SK-N-SH treated with all-trans-retinoic acid at 6 μM for 48 hours (cell line): ENCODE measurements at regions not wholly inside any gene's neighbourhood (a gene's known extent, or its start where the extent isn't known, plus 50 kb on each side); places are given as distances from the start of the nearest gene placed in this dataset.
A peak's percentile ranks its signal among the peaks of the same experiment; 100 is the strongest.
"Not testable (repeated sequence)": the region's sequence is repeated elsewhere in the genome, so short reads cannot be mapped to it uniquely, and the experiment has no call there.

ENCODE experiments used
- ATAC-seq: fragments of 200-7000 bp; cut with Tn5 transposase; 3 replicates; pipeline ENCODE4 v1.9.1; 2020; ENCODE audit warnings: mild to moderate bottlenecking, moderate library complexity
- ARNTL ChIP-seq: fragments of 450-650 bp; formaldehyde crosslinking; IDR thresholded peaks from 2 replicates; pipeline ENCODE4 v1.5.0; 2020; ENCODE audit warnings: low read depth, mild to moderate bottlenecking, moderate library complexity, borderline replicate concordance
- BACH2 ChIP-seq: fragments of 250-450 bp; sonication (Bioruptor Pico); IDR thresholded peaks from 2 replicates; pipeline ENCODE4 v1.9.0; 2021; ENCODE audit warnings: mild to moderate bottlenecking, borderline replicate concordance
- CREB5 ChIP-seq: fragments of 250-450 bp; sonication (Bioruptor Pico); IDR thresholded peaks from 2 replicates; pipeline ENCODE4 v1.5.1; 2020; ENCODE audit warnings: low read depth, mild to moderate bottlenecking, moderate library complexity
- CSDC2 ChIP-seq: fragments of 250-450 bp; sonication (Bioruptor Pico); IDR thresholded peaks from 2 replicates; pipeline ENCODE4 v1.5.0; 2020; ENCODE audit warnings: mild to moderate bottlenecking, moderate library complexity
- CSRNP3 ChIP-seq: fragments of 250-450 bp; sonication (Bioruptor Pico); IDR thresholded peaks from 2 replicates; pipeline ENCODE4 v1.5.1; 2021; ENCODE audit warnings: mild to moderate bottlenecking, moderate library complexity
- ESRRG ChIP-seq: fragments of 250-450 bp; sonication (Bioruptor Pico); IDR thresholded peaks from 2 replicates; pipeline ENCODE4 v1.6.1; 2021; ENCODE audit warnings: mild to moderate bottlenecking
- GLIS3 ChIP-seq: fragments of 250-450 bp; sonication (Bioruptor Pico); IDR thresholded peaks from 2 replicates; pipeline ENCODE4 v1.5.0; 2020; ENCODE audit warnings: mild to moderate bottlenecking, moderate library complexity
- ISL1 ChIP-seq: fragments of 250-450 bp; sonication (Bioruptor Pico); IDR thresholded peaks from 2 replicates; pipeline ENCODE4 v2.1.2; 2022; ENCODE audit warnings: mild to moderate bottlenecking, moderate library complexity
- OSR1 ChIP-seq: fragments of 250-450 bp; sonication (Bioruptor Pico); IDR thresholded peaks from 2 replicates; pipeline ENCODE4 v1.8.0; 2022; ENCODE audit warnings: moderate library complexity, mild to moderate bottlenecking, inconsistent platforms
- PATZ1 ChIP-seq: fragments of 250-450 bp; sonication (Bioruptor Pico); IDR thresholded peaks from 2 replicates; pipeline ENCODE4 v1.8.0; 2020; ENCODE audit warnings: mild to moderate bottlenecking, moderate library complexity, borderline replicate concordance
- POU6F1 ChIP-seq: fragments of 250-450 bp; sonication (Bioruptor Pico); IDR thresholded peaks from 2 replicates; pipeline ENCODE4 v1.8.0; 2021; ENCODE audit warnings: low read depth, mild to moderate bottlenecking, moderate library complexity, borderline replicate concordance
- PPARA ChIP-seq: fragments of 250-450 bp; sonication (Bioruptor Pico); IDR thresholded peaks from 2 replicates; pipeline ENCODE4 v1.5.0; 2020; ENCODE audit warnings: mild to moderate bottlenecking, borderline replicate concordance
- RARB ChIP-seq: fragments of 250-450 bp; sonication (Bioruptor Pico); IDR thresholded peaks from 2 replicates; pipeline ENCODE4 v1.8.0; 2021; ENCODE audit warnings: mild to moderate bottlenecking, moderate library complexity
- TCF4 ChIP-seq: fragments of 250-450 bp; sonication (Bioruptor Pico); IDR thresholded peaks from 2 replicates; pipeline ENCODE4 v1.8.0; 2021; ENCODE audit warnings: mild to moderate bottlenecking, moderate library complexity, borderline replicate concordance
- TOX ChIP-seq: fragments of 250-450 bp; sonication (Bioruptor Pico); IDR thresholded peaks from 2 replicates; pipeline ENCODE4 v1.8.0; 2021; ENCODE audit warnings: mild to moderate bottlenecking, moderate library complexity, borderline replicate concordance
- TSHZ2 ChIP-seq: fragments of 250-450 bp; sonication (Bioruptor Pico); IDR thresholded peaks from 2 replicates; pipeline ENCODE4 v1.5.0; 2020; ENCODE audit warnings: mild to moderate bottlenecking, moderate library complexity
- ZC3H10 ChIP-seq: fragments of 250-450 bp; sonication (Bioruptor Pico); IDR thresholded peaks from 2 replicates; pipeline ENCODE4 v1.5.1; 2021; ENCODE audit warnings: mild to moderate bottlenecking, moderate library complexity
- ZFP3 ChIP-seq: fragments of 250-450 bp; sonication (Bioruptor Pico); IDR thresholded peaks from 2 replicates; pipeline ENCODE4 v1.5.0; 2020; ENCODE audit warnings: mild to moderate bottlenecking, moderate library complexity

GRCh38 chr2:161488131-161488699 lies 72.1 kb downstream of the TBR1 start:
- TF ChIP-seq ISL1 (CRISPR knock-in tag), result no peak
- TF ChIP-seq ZC3H10 (CRISPR knock-in tag), result no peak
- TF ChIP-seq CREB5 (CRISPR knock-in tag), result no peak
- no peak for TF ChIP-seq TOX (CRISPR knock-in tag)
- TF ChIP-seq ARNTL (CRISPR knock-in tag), result no peak
- TF ChIP-seq ESRRG, result no peak
- no peak for TF ChIP-seq BACH2 (CRISPR knock-in tag)
- no peak for ATAC-seq

GRCh38 chr2:161488879-161489278 lies 72.8 kb downstream of the TBR1 start:
- TF ChIP-seq CREB5 (CRISPR knock-in tag), result no peak
- TF ChIP-seq PATZ1 (CRISPR knock-in tag), result no peak
- TF ChIP-seq TSHZ2 (CRISPR knock-in tag), result no peak
- no peak for TF ChIP-seq BACH2 (CRISPR knock-in tag)
- no peak for TF ChIP-seq ZFP3 (CRISPR knock-in tag)
- no peak for TF ChIP-seq CSDC2 (CRISPR knock-in tag)
- TF ChIP-seq GLIS3, result no peak
- no peak for TF ChIP-seq CSRNP3 (CRISPR knock-in tag)
- no peak for TF ChIP-seq POU6F1 (CRISPR knock-in tag)
- no peak for TF ChIP-seq OSR1 (CRISPR knock-in tag)
- no peak for TF ChIP-seq ZC3H10 (CRISPR knock-in tag)
- no peak for TF ChIP-seq TCF4
- TF ChIP-seq ARNTL (CRISPR knock-in tag), result no peak
- no peak for TF ChIP-seq PPARA (CRISPR knock-in tag)
- TF ChIP-seq RARB (CRISPR knock-in tag), result no peak
- ATAC-seq, result no peak

- ATAC-seq, result peak; percentile 66
Measured at GRCh38 chr2:161500892-161501610, 85.0 kb downstream of the TBR1 start.

GRCh38 chr2:161502279-161502678 lies 86.2 kb downstream of the TBR1 start:
- not testable (repeated sequence) for ATAC-seq

GRCh38 chr2:161504628-161505289 lies 88.7 kb downstream of the TBR1 start:
- not testable (repeated sequence) for ATAC-seq

- ATAC-seq, result not testable (repeated sequence)
Measured at GRCh38 chr2:161505466-161505865, 89.4 kb downstream of the TBR1 start.

- not testable (repeated sequence) for ATAC-seq
Measured at GRCh38 chr2:161513295-161514032, 97.4 kb downstream of the TBR1 start.
